Ureter (tissue), 1 donor: ENCODE measurements at regions not wholly inside any gene's neighbourhood (a gene's known extent, or its start where the extent isn't known, plus 50 kb on each side); places are given as distances from the start of the nearest gene placed in this dataset.

Source experiments
- DNase-seq: peaks from one replicate; pipeline ENCODE4 v3.0.0-alpha.2; 2020; ENCODE audit warnings: low spot score
- donor health status: DM: yes; HTN: yes; CAD: no.

GRCh38 chr21:40985370-40985769 lies 138.4 kb upstream of the DSCAM start:
- no peak for DNase-seq

GRCh38 chr21:40990366-40990765 lies 143.4 kb upstream of the DSCAM start:
- DNase-seq: no peak

GRCh38 chr21:40997831-40998230 lies 150.9 kb upstream of the DSCAM start:
- DNase-seq: no peak

GRCh38 chr21:41000838-41001237 lies 153.9 kb upstream of the DSCAM start:
- DNase-seq: no peak

GRCh38 chr21:41006636-41007035 lies 159.7 kb upstream of the DSCAM start:
- no peak for DNase-seq

GRCh38 chr21:41008351-41008750 lies 159.6 kb upstream of the BACE2 start:
- DNase-seq: no peak

GRCh38 chr21:41008974-41009373 lies 159.0 kb upstream of the BACE2 start:
- DNase-seq: no peak

- DNase-seq: no peak
Observed at GRCh38 chr21:41009398-41010100, 158.4 kb upstream of the BACE2 start.

- DNase-seq: no peak
Observed at GRCh38 chr21:41010101-41010435, 157.9 kb upstream of the BACE2 start.

GRCh38 chr21:41011098-41011731 lies 156.7 kb upstream of the BACE2 start:
- no peak for DNase-seq

- no peak for DNase-seq
Observed at GRCh38 chr21:41011951-41012366, 156.0 kb upstream of the BACE2 start.

- no peak for DNase-seq
Observed at GRCh38 chr21:41012425-41012824, 155.5 kb upstream of the BACE2 start.

- DNase-seq: no peak
Observed at GRCh38 chr21:41016472-41016871, 151.5 kb upstream of the BACE2 start.

- DNase-seq: no peak
Observed at GRCh38 chr21:41018431-41018830, 149.5 kb upstream of the BACE2 start.

- DNase-seq: no peak
Observed at GRCh38 chr21:41023936-41024335, 144.0 kb upstream of the BACE2 start.

GRCh38 chr21:41024341-41024740 lies 143.6 kb upstream of the BACE2 start:
- no peak for DNase-seq

- DNase-seq: no peak
Observed at GRCh38 chr21:41024746-41025254, 143.2 kb upstream of the BACE2 start.

GRCh38 chr21:41029571-41029970 lies 138.4 kb upstream of the BACE2 start:
- no peak for DNase-seq

- DNase-seq: no peak
Observed at GRCh38 chr21:41031701-41032220, 136.2 kb upstream of the BACE2 start.

- DNase-seq: no peak
Observed at GRCh38 chr21:41032541-41032940, 135.4 kb upstream of the BACE2 start.

GRCh38 chr21:41037212-41037611 lies 130.7 kb upstream of the BACE2 start:
- DNase-seq: no peak

- no peak for DNase-seq
Observed at GRCh38 chr21:41037936-41038335, 130.0 kb upstream of the BACE2 start.

- DNase-seq: no peak
Observed at GRCh38 chr21:41043014-41043413, 124.9 kb upstream of the BACE2 start.
